ENCODE measurements at regions not wholly inside any gene's neighbourhood (a gene's known extent, or its start where the extent isn't known, plus 50 kb on each side); places are given as distances from the start of the nearest gene placed in this dataset.

DNA sequence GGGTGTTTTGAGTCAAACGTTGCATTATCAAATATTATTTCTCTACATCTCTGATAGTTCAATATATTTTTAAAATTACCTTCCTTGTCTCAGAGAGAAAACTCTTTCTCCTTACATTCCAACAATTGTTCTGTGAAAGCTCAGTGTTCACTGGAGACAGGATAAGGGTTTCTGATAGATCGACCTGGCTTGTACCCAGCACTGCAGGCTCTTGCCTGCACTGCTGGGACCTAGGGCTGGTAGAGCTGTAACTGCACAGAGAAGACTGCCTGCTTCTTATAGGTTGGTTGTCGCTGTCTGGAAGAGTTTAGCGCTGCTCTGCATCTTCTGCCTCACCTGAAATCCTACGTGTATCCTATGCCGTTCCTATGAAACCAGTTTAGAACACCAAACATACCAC, 249.9 kb upstream of the LRTM1 start:
- TF ChIP-seq, protein P1, sequence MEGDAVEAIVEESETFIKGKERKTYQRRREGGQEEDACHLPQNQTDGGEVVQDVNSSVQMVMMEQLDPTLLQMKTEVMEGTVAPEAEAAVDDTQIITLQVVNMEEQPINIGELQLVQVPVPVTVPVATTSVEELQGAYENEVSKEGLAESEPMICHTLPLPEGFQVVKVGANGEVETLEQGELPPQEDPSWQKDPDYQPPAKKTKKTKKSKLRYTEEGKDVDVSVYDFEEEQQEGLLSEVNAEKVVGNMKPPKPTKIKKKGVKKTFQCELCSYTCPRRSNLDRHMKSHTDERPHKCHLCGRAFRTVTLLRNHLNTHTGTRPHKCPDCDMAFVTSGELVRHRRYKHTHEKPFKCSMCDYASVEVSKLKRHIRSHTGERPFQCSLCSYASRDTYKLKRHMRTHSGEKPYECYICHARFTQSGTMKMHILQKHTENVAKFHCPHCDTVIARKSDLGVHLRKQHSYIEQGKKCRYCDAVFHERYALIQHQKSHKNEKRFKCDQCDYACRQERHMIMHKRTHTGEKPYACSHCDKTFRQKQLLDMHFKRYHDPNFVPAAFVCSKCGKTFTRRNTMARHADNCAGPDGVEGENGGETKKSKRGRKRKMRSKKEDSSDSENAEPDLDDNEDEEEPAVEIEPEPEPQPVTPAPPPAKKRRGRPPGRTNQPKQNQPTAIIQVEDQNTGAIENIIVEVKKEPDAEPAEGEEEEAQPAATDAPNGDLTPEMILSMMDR (IDR thresholded peaks at IDR 0.05) = no peak
- no peak for TF ChIP-seq POLR2A (IDR thresholded peaks at IDR 0.05)
